H1 (cell line): ENCODE measurements at regions not wholly inside any gene's neighbourhood (a gene's known extent, or its start where the extent isn't known, plus 50 kb on each side); places are given as distances from the start of the nearest gene placed in this dataset.

Source experiments
- CTCF ChIA-PET: fragments of 300-600 bp; sonication (Branson Sonifier 250); formaldehyde crosslinking; loops from one replicate; lab custom pipeline; 2021; ENCODE audit not compliant: partially characterized antibody; lab: Charles Lee
- POLR2A ChIA-PET: fragments of 300-600 bp; sonication (Branson Sonifier 250); formaldehyde crosslinking; loops from one replicate; lab custom pipeline; 2021; ENCODE audit warnings: inconsistent platforms; ENCODE audit not compliant: partially characterized antibody; lab: Charles Lee
- DNase-seq, 2 experiments: peaks; one replicate each; pipeline versions ENCODE4 v3.0.0 to v3.0.0-alpha.2; 2010 to 2022; ENCODE audit warnings: low spot score in 2 of 2, low read depth in 1 of 2, mixed read lengths in 1 of 2
- FAIRE-seq: peaks from 2 replicates; lab custom pipeline; 2011; peaks lifted over from hg19 to GRCh38; lab: Jason Lieb, UNC
- H2AFZ ChIP-seq: 2 replicates; pipeline ENCODE4 v1.8.1; 2012; ENCODE audit warnings: low read length, inconsistent platforms
- H2AK5ac ChIP-seq: 2 replicates; pipeline ENCODE4 v1.6.1; 2013; ENCODE audit warnings: low read depth, low read length
- H2BK120ac ChIP-seq: replicated peaks from 2 replicates; pipeline ENCODE3; 2013; ENCODE audit warnings: low read depth, low read length, inconsistent platforms
- H2BK12ac ChIP-seq: 2 replicates; pipeline ENCODE4 v1.6.1; 2013; ENCODE audit warnings: low read depth, low read length
- H2BK15ac ChIP-seq: 2 replicates; pipeline ENCODE4 v1.6.1; 2013; ENCODE audit warnings: low read length
- H2BK20ac ChIP-seq: 2 replicates; pipeline ENCODE4 v1.6.1; 2013; ENCODE audit warnings: low read length
- H2BK5ac ChIP-seq: 2 replicates; pipeline ENCODE4 v1.6.1; 2013; ENCODE audit warnings: low read depth, low read length
- H3K14ac ChIP-seq: 2 replicates; pipeline ENCODE4 v1.6.1; 2013; ENCODE audit warnings: inconsistent platforms; ENCODE audit not compliant: insufficient read length
- H3K18ac ChIP-seq: 2 replicates; pipeline ENCODE4 v1.6.1; 2013; ENCODE audit warnings: low read length; ENCODE audit errors: extremely low read depth
- H3K23ac ChIP-seq: 2 replicates; pipeline ENCODE4 v1.6.1; 2013; ENCODE audit warnings: inconsistent platforms; ENCODE audit not compliant: insufficient read length
- H3K23me2 ChIP-seq: 2 replicates; pipeline ENCODE4 v1.6.1; 2013; ENCODE audit warnings: low read depth, low read length
- H3K27ac ChIP-seq: 2 replicates; pipeline ENCODE4 v1.6.1; 2011; ENCODE audit warnings: low read depth, low read length, inconsistent platforms
- H3K27me3 ChIP-seq, 4 experiments: replicated peaks in 1 of 4; 1 replicate in 1 of 4; 2 replicates in 3 of 4; pipeline versions ENCODE4 v1.6.1 to v1.8.1; 2011 to 2013; ENCODE audit warnings: low read length in 3 of 4, mild to moderate bottlenecking in 3 of 4, inconsistent platforms in 2 of 4, mixed read lengths in 2 of 4, moderate library complexity in 1 of 4; ENCODE audit not compliant: control insufficient read depth in 3 of 4, insufficient read depth in 3 of 4; ENCODE audit errors: extremely low read depth in 1 of 4
- H3K36me3 ChIP-seq, 4 experiments: 2 replicates each; pipeline versions ENCODE4 v1.6.1 to v1.8.1; 2011 to 2013; ENCODE audit warnings: mild to moderate bottlenecking in 4 of 4, low read length in 3 of 4, moderate library complexity in 2 of 4, control low read depth in 1 of 4, inconsistent platforms in 1 of 4; ENCODE audit not compliant: insufficient read depth in 4 of 4, control insufficient read depth in 2 of 4
- H3K4ac ChIP-seq: replicated peaks from 2 replicates; pipeline ENCODE3; 2013; ENCODE audit warnings: low read length, low read depth, mixed read lengths, inconsistent platforms; ENCODE audit not compliant: insufficient read length
- H3K4me1 ChIP-seq, 4 experiments: replicated peaks in 1 of 4; 1 replicate in 1 of 4; 2 replicates in 3 of 4; pipeline versions ENCODE4 v1.6.1 to v1.8.1; 2011 to 2013; ENCODE audit warnings: low read length in 3 of 4, inconsistent platforms in 2 of 4, mixed read lengths in 1 of 4; ENCODE audit not compliant: insufficient read depth in 4 of 4, control insufficient read depth in 3 of 4
- H3K4me2 ChIP-seq, 2 experiments: 2 replicates each; pipeline versions ENCODE4 v1.6.1 to v1.8.1; 2011 to 2013; ENCODE audit warnings: low read depth in 2 of 2, low read length in 2 of 2, control low read depth in 1 of 2, inconsistent platforms in 1 of 2, mild to moderate bottlenecking in 1 of 2; ENCODE audit not compliant: insufficient read depth in 1 of 2
- H3K4me3 ChIP-seq, 4 experiments: fragments of 200-600, 300-600 bp in 1 of 4; sonication (generic), shearing (Covaris generic), sonication (Bioruptor Twin) in 1 of 4; 2 replicates each; pipeline versions ENCODE4 v1.5.1 to v1.8.1; 2011 to 2016; ENCODE audit warnings: low read length in 4 of 4, low read depth in 3 of 4, control low read depth in 2 of 4, inconsistent platforms in 2 of 4, mild to moderate bottlenecking in 2 of 4, mixed read lengths in 1 of 4, moderate library complexity in 1 of 4; ENCODE audit not compliant: insufficient read depth in 2 of 4; ENCODE audit errors: extremely low read depth in 1 of 4
- H3K56ac ChIP-seq: replicated peaks from 2 replicates; pipeline ENCODE3; 2013; ENCODE audit warnings: low read depth, mild to moderate bottlenecking, mixed read lengths, low read length, inconsistent platforms; ENCODE audit not compliant: insufficient read length
- H3K79me1 ChIP-seq: 2 replicates; pipeline ENCODE4 v1.6.1; 2013; ENCODE audit warnings: low read depth, low read length, control low read depth
- H3K79me2 ChIP-seq, 2 experiments: 2 replicates each; pipeline versions ENCODE4 v1.6.1 to v1.8.1; 2012 to 2013; ENCODE audit warnings: low read length in 2 of 2, mild to moderate bottlenecking in 2 of 2, inconsistent platforms in 1 of 2; ENCODE audit not compliant: insufficient read depth in 2 of 2, control insufficient read depth in 1 of 2
- H3K9ac ChIP-seq, 4 experiments: replicated peaks in 1 of 4; 1 replicate in 1 of 4; 2 replicates in 3 of 4; pipeline versions ENCODE4 v1.6.1 to v1.8.1; 2011 to 2013; ENCODE audit warnings: low read depth in 3 of 4, low read length in 3 of 4, control low read depth in 2 of 4, mild to moderate bottlenecking in 2 of 4, moderate library complexity in 2 of 4, inconsistent platforms in 1 of 4; ENCODE audit errors: extremely low read depth in 1 of 4
- H3K9me3 ChIP-seq, 2 experiments: 2 replicates each; pipeline versions ENCODE4 v1.6.1 to v1.8.1; 2012 to 2013; ENCODE audit warnings: mild to moderate bottlenecking in 2 of 2, moderate library complexity in 2 of 2, control low read depth in 1 of 2, inconsistent platforms in 1 of 2, low read depth in 1 of 2, low read length in 1 of 2, mixed read lengths in 1 of 2; ENCODE audit not compliant: insufficient read depth in 2 of 2
- H4K20me1 ChIP-seq, 2 experiments: replicated peaks in 1 of 2; 2 replicates each; pipeline versions ENCODE3 to v1.8.1; 2011 to 2013; ENCODE audit warnings: inconsistent platforms in 2 of 2, low read length in 2 of 2, mild to moderate bottlenecking in 1 of 2; ENCODE audit not compliant: insufficient read depth in 2 of 2, control insufficient read depth in 1 of 2
- H4K5ac ChIP-seq: 2 replicates; pipeline ENCODE4 v1.6.1; 2013; ENCODE audit warnings: low read length, low read depth, mixed read lengths, inconsistent platforms; ENCODE audit not compliant: insufficient read length
- H4K8ac ChIP-seq: 2 replicates; pipeline ENCODE4 v1.8.0; 2013; ENCODE audit warnings: mild to moderate bottlenecking, moderate library complexity, low read length, inconsistent platforms; ENCODE audit not compliant: insufficient read depth; ENCODE audit errors: extremely low read depth
- H4K91ac ChIP-seq: replicated peaks from 2 replicates; pipeline ENCODE3; 2013; ENCODE audit warnings: low read length, mixed read lengths, inconsistent platforms; ENCODE audit not compliant: insufficient read length
- CHD2 ChIP-seq: IDR thresholded peaks from 2 replicates; pipeline ENCODE4 v1.6.1; 2012; ENCODE audit warnings: low read length, improper control_type of control experiment
- EP300 ChIP-seq, 2 experiments: IDR thresholded peaks; 1 replicate in 1 of 2; 2 replicates in 1 of 2; pipeline ENCODE4 v1.6.1; 2011 to 2012; ENCODE audit warnings: low read depth in 2 of 2, low read length in 2 of 2, mild to moderate bottlenecking in 2 of 2, borderline replicate concordance in 1 of 2, inconsistent platforms in 1 of 2, moderate library complexity in 1 of 2
- SIN3A ChIP-seq, 2 experiments: IDR thresholded peaks in 1 of 2; conservative IDR thresholded peaks in 1 of 2; 2 replicates each; pipeline ENCODE4 v1.6.1; 2011 to 2012; ENCODE audit warnings: low read length in 2 of 2, improper control_type of control experiment in 1 of 2, low read depth in 1 of 2, mild to moderate bottlenecking in 1 of 2
- SRF ChIP-seq: IDR thresholded peaks from 2 replicates; pipeline ENCODE4 v1.6.1; 2011; ENCODE audit warnings: mild to moderate bottlenecking, low read depth, low read length, moderate library complexity
- WGBS, 2 experiments: shearing (Covaris generic) in 1 of 2; methylation state at CpG; one replicate each; pipeline versions ENCODE4 v1.1.6 to v1.1.7; 2013 to 2015; ENCODE audit warnings: low lambda C conversion rate in 2 of 2, mixed read lengths in 2 of 2, inconsistent platforms in 1 of 2, low coverage in 1 of 2, missing lambda C conversion rate in 1 of 2; ENCODE audit not compliant: insufficient replicate concordance in 2 of 2, insufficient coverage in 1 of 2, insufficient read length in 1 of 2; ENCODE audit errors: extremely low coverage in 1 of 2, missing lambda C conversion rate in 1 of 2; 5-methylcytosine and 5-hydroxymethylcytosine counted together
- TF ChIP-seq, protein P1 (sequence below): IDR thresholded peaks from 2 replicates; pipeline ENCODE4 v1.6.1; 2012; ENCODE audit warnings: inconsistent platforms

GRCh38 chr5:167649471-167649870, 642.0 kb upstream of the WWC1 start:
- Histone ChIP-seq H2BK12ac (no peak overlapping the region), H3K27ac (no peak overlapping the region), H3K79me2 (no peaks in the 10 kb centered on the region), H3K79me1 (no peaks in the 10 kb centered on the region), H3K4me1 (no peaks in the 10 kb centered on the region), H4K91ac (no peak overlapping the region), H2BK15ac (no peak overlapping the region), H4K8ac (no peak overlapping the region), H2AK5ac (no peak overlapping the region), H4K5ac (no peak overlapping the region), H3K23ac (no peak overlapping the region), H2BK5ac (no peak overlapping the region), H3K9ac (no peak overlapping the region), H4K20me1 (no peaks in the 10 kb centered on the region), H3K36me3 (no peaks in the 10 kb centered on the region; a peak in 1 of 8 replicates), H3K14ac (no peak overlapping the region), H3K56ac (no peak overlapping the region), H3K27me3 (no peaks in the 10 kb centered on the region), H2BK20ac (no peak overlapping the region), H3K4ac (no peak overlapping the region), H3K4me3 (no peak overlapping the region), H3K23me2 (no peaks in the 10 kb centered on the region), H2AFZ (no peak overlapping the region), H2BK120ac (no peak overlapping the region), H3K18ac (no peak overlapping the region), H3K9me3 (no peaks in the 10 kb centered on the region), H3K4me2 (no peak overlapping the region)
- POLR2A ChIA-PET: no interaction called here
- DNase-seq (no peak), FAIRE-seq (no peak)
- CTCF ChIA-PET: interaction anchor here (0.9 kb wide), 1 partner anchor 12 kb away, joined by 3 read pairs; no protein-coding TSS in a partner anchor
- TF ChIP-seq SIN3A (conservative IDR thresholded peaks at IDR 0.05 in 1 of 2, IDR thresholded peaks at IDR 0.05 in 1 of 2; ENCODE audit: low read depth in 1 of 2, low read length in 2 of 2) (no peak), SRF (no peak), EP300 (IDR thresholded peaks at IDR 0.05; ENCODE audit: borderline replicate concordance in 1 of 2, low read depth in 2 of 2, low read length in 2 of 2) (no peak), CHD2 (no peak)
- TF ChIP-seq, protein P1, sequence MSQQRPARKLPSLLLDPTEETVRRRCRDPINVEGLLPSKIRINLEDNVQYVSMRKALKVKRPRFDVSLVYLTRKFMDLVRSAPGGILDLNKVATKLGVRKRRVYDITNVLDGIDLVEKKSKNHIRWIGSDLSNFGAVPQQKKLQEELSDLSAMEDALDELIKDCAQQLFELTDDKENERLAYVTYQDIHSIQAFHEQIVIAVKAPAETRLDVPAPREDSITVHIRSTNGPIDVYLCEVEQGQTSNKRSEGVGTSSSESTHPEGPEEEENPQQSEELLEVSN: no peak
- WGBS, 2 experiments: 80% methylated on average over 1 of the region's 1 CpG; no CpG with 5 or more reads in 1 of the 2 experiments
